ENCODE measurements at regions not wholly inside any gene's neighbourhood (a gene's known extent, or its start where the extent isn't known, plus 50 kb on each side); places are given as distances from the start of the nearest gene placed in this dataset.

DNA sequence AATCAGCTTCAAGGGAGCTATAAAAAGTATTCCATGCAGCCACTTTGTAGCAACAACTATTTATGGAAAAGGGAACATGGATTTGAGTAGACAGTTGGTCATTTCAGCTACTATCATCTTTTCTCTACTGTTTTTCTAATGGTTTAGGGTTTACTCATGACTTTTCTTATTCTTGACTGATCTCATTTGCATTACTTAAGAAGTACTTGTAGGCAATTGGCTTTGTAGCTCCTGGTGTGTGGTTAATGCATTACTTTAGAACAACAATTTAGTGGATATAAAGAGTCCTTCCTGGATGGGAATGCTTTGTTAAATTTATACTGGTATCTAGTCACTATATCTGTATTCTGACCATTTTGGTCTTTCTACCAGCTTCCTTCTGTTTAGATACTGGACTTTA, 59.8 kb upstream of the NTRK2 start:
- TF ChIP-seq CTCF (conservative IDR thresholded peaks at IDR 0.05; ENCODE audit: control insufficient read depth, insufficient read depth, low read depth, low read length) = no peak
- no peak overlapping the region for H3K4me3 ChIP-seq (ENCODE audit: control insufficient read depth, low read depth, low read length)
- DNase-seq (ENCODE audit: low read depth) = no peak

GRCh38 chr9:84613431-84613830, 56.1 kb upstream of the NTRK2 start:
- H3K4me3 ChIP-seq (ENCODE audit: control insufficient read depth, low read depth, low read length) = no peak overlapping the region
- TF ChIP-seq CTCF (conservative IDR thresholded peaks at IDR 0.05; ENCODE audit: control insufficient read depth, insufficient read depth, low read depth, low read length) = no peak
- DNase-seq (ENCODE audit: low read depth) = no peak

DNA sequence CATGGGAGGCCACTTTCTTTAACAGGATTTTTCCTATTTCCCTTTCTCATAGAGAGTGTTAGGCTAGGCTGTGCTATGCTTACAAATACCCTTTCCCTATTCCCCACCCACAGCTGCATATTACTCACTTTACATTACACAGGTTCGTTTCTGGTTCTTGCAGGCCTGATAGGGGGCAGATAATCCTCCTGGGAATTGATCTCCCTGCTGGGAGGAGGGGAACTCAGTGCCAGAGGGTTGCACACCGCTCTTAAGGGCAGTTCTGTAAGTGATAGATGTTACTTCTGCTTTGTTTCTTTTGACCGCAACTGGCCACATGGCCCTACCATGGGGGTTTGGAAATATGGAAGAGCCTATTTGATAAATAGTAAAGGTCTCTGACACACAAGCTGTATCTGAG, 54.0 kb upstream of the NTRK2 start:
- no peak for TF ChIP-seq CTCF (conservative IDR thresholded peaks at IDR 0.05; ENCODE audit: control insufficient read depth, insufficient read depth, low read depth, low read length)
- no peak for DNase-seq (ENCODE audit: low read depth)
- no peak overlapping the region for H3K4me3 ChIP-seq (ENCODE audit: control insufficient read depth, low read depth, low read length)

- no peak overlapping the region for H3K4me3 ChIP-seq (ENCODE audit: control insufficient read depth, low read depth, low read length)
- no peak for TF ChIP-seq CTCF (conservative IDR thresholded peaks at IDR 0.05; ENCODE audit: control insufficient read depth, insufficient read depth, low read depth, low read length)
- no peak for DNase-seq (ENCODE audit: low read depth)
Observed at GRCh38 chr9:84617411-84618029, 52.0 kb upstream of the NTRK2 start.

All from fibroblast of mammary gland (primary cell).